MCF 10A (cell line): ENCODE measurements at regions not wholly inside any gene's neighbourhood (a gene's known extent, or its start where the extent isn't known, plus 50 kb on each side); places are given as distances from the start of the nearest gene placed in this dataset.

ENCODE experiments used
- BruUV-seq: library from RNA; stranded (reverse); fragments of 400-500 nt; replicated peaks from 2 replicates; lab custom pipeline; 2021; lab: Mats Ljungman, UMichigan
- CTCF ChIA-PET: fragments of 300-600 bp; sonication (Branson Sonifier 250); formaldehyde crosslinking; extraction: SDS; loops from one replicate; lab custom pipeline; 2021; ENCODE audit warnings: antibody characterized with exemption, inconsistent platforms; lab: Yijun Ruan, JAX
- POLR2A ChIA-PET: fragments of 300-600, 350-650 bp; sonication (Branson Sonifier 250); formaldehyde crosslinking; extraction: SDS; loops from one replicate; lab custom pipeline; 2020; ENCODE audit warnings: antibody characterized with exemption, inconsistent platforms; lab: Yijun Ruan, JAX
- DNase-seq: peaks from one replicate; pipeline ENCODE4 v3.0.0-alpha.2; 2018; ENCODE audit not compliant: unreplicated experiment
- H3K27ac Mint-ChIP-seq: one replicate; pipeline ENCODE4 v1.8.0; 2022; ENCODE audit warnings: mild to moderate bottlenecking, low read depth, mixed read lengths; ENCODE audit not compliant: unreplicated experiment
- H3K27me3 Mint-ChIP-seq: one replicate; pipeline ENCODE4 v1.8.0; 2022; ENCODE audit warnings: mixed read lengths; ENCODE audit not compliant: insufficient read depth, unreplicated experiment
- H3K36me3 Mint-ChIP-seq: one replicate; pipeline ENCODE4 v1.8.0; 2022; ENCODE audit warnings: mild to moderate bottlenecking, moderate library complexity, mixed read lengths; ENCODE audit not compliant: insufficient read depth, unreplicated experiment
- H3K4me1 Mint-ChIP-seq: one replicate; pipeline ENCODE4 v1.8.0; 2022; ENCODE audit warnings: mixed read lengths; ENCODE audit not compliant: insufficient read depth, unreplicated experiment
- H3K4me3 Mint-ChIP-seq: one replicate; pipeline ENCODE4 v1.8.0; 2022; ENCODE audit warnings: mild to moderate bottlenecking, moderate library complexity, mixed read lengths; ENCODE audit not compliant: unreplicated experiment
- H3K9me3 Mint-ChIP-seq: one replicate; pipeline ENCODE4 v1.8.0; 2022; ENCODE audit warnings: mixed read lengths; ENCODE audit not compliant: unreplicated experiment
- intact Hi-C: fragments of 100-400 bp; cut with micrococcal nuclease; formaldehyde crosslinking; loops from 2 replicates; pipeline ENCODE4 v1.14.1; 2022
- TF ChIP-seq, protein P1 (sequence below): fragments of 200-600 bp; IDR thresholded peaks from one replicate; pipeline ENCODE4 v1.8.0; 2022; ENCODE audit warnings: antibody characterized with exemption, mild to moderate bottlenecking; ENCODE audit not compliant: unreplicated experiment

DNA sequence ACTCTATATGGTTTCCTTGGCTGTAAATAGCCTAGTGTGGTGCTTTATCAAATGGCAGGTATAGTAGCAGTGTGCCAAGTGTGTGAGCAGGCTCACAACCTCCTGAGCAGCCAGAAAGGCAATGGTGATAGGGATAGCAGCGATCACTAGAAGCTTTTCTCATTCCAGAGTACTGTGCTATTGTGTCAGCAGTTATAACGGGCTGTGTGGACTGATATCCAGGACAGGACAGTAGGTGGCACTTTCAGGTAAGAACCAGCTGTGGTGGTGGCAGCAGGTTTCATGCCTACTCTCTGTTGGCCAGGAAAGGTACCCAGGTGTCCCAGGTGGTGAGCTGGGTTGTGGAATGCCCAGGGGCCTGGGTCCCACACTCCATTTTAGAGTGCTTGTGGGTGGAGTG is 448.8 kb upstream of the BTBD3 start:
- peaks cover 6% of the 10 kb centered on the region for H3K4me1 Mint-ChIP-seq
- BruUV-seq = no TSS peak
- intact Hi-C loops = no loop called here
- H3K36me3 Mint-ChIP-seq = no peaks in the 10 kb centered on the region
- no peak for DNase-seq
- no peak overlapping the region for H3K4me3 Mint-ChIP-seq
- no peaks in the 10 kb centered on the region for H3K9me3 Mint-ChIP-seq
- no peak overlapping the region for H3K27ac Mint-ChIP-seq
- CTCF ChIA-PET = interaction anchor here (0.6 to 0.7 kb wide), 2 partner anchors 9 to 35 kb away, joined by 3 read pairs; no protein-coding TSS in a partner anchor
- POLR2A ChIA-PET = interaction anchor here (1.6 kb wide), 1 partner anchor 14 kb away, joined by 3 read pairs; no protein-coding TSS in a partner anchor
- H3K27me3 Mint-ChIP-seq = no peaks in the 10 kb centered on the region
- TF ChIP-seq, protein P1, sequence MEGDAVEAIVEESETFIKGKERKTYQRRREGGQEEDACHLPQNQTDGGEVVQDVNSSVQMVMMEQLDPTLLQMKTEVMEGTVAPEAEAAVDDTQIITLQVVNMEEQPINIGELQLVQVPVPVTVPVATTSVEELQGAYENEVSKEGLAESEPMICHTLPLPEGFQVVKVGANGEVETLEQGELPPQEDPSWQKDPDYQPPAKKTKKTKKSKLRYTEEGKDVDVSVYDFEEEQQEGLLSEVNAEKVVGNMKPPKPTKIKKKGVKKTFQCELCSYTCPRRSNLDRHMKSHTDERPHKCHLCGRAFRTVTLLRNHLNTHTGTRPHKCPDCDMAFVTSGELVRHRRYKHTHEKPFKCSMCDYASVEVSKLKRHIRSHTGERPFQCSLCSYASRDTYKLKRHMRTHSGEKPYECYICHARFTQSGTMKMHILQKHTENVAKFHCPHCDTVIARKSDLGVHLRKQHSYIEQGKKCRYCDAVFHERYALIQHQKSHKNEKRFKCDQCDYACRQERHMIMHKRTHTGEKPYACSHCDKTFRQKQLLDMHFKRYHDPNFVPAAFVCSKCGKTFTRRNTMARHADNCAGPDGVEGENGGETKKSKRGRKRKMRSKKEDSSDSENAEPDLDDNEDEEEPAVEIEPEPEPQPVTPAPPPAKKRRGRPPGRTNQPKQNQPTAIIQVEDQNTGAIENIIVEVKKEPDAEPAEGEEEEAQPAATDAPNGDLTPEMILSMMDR = no peak

DNA sequence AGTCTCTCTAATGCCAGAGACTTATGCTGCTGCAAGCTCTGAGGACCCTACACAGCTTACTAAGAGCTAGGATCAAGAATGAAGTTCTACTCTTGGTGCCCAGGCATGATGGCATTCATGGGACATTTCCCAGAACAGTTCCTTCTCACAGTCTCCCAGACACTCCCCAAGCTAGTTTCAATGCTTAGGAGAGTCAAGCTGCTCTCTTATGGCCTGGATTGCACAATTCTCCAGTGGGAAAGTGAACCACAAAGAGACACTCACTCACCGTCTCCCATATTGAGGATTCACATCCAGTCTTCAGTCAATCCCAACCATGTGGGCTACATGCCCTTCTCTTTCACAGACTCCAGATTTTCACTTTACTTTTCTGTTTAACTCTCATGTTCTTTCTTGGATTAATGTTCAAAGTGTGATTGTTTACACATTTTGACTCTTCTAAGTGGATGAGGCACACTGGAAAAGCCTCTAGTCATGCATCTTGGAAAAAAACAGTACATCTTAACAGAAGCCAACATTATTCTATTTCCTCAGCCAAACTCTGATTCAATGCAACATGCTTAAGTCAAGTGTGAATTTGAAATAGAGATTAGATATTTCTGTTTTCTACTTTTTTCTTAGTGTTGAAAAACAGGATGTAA is 447.8 kb upstream of the BTBD3 start:
- Mint-ChIP-seq H3K4me3 (no peak overlapping the region), H3K27ac (no peak overlapping the region), H3K9me3 (no peaks in the 10 kb centered on the region), H3K27me3 (no peaks in the 10 kb centered on the region), H3K4me1 (peaks cover 6% of the 10 kb centered on the region), H3K36me3 (no peaks in the 10 kb centered on the region)
- intact Hi-C loops = no loop called here
- no peak for DNase-seq
- TF ChIP-seq, protein P1 = no peak
- ChIA-PET CTCF (interaction anchor here (0.5 to 0.9 kb wide), 2 partner anchors 10 to 967 kb away, joined by 3 to 5 read pairs; no protein-coding TSS in a partner anchor), POLR2A (interaction anchor here (1.6 kb wide), 1 partner anchor 15 kb away, joined by 3 read pairs; no protein-coding TSS in a partner anchor)
- BruUV-seq = no TSS peak

DNA sequence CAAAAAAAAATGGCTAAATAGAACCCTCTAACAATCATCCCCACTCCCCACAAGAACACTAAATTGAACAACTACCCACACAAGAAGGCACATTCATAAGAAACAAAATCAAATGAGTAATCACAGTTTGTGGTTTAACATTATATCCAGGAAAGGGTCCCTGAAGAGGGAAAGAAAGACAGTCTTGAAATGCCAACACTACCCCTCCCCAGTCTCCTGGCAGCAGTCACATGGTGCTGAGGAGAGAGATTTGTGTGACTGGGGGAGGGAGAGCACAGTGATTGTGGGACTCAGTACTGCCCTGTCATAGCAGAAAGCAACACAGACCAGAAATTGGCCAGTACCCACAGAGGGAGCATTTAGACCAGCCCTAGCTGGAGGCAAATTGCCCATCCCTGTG is 443.7 kb upstream of the BTBD3 start:
- intact Hi-C loops = no loop called here
- BruUV-seq = no TSS peak
- H3K36me3 Mint-ChIP-seq = no peaks in the 10 kb centered on the region
- DNase-seq = no peak
- H3K27ac Mint-ChIP-seq = no peak overlapping the region
- H3K4me1 Mint-ChIP-seq = no peaks in the 10 kb centered on the region
- no peaks in the 10 kb centered on the region for H3K27me3 Mint-ChIP-seq
- TF ChIP-seq, protein P1 = no peak
- POLR2A ChIA-PET = no interaction called here
- H3K4me3 Mint-ChIP-seq = no peak overlapping the region
- CTCF ChIA-PET = interaction anchor here (0.7 kb wide), 1 partner anchor 193 kb away, joined by 3 read pairs; no protein-coding TSS in a partner anchor
- H3K9me3 Mint-ChIP-seq = peaks cover 31% of the 10 kb centered on the region

DNA sequence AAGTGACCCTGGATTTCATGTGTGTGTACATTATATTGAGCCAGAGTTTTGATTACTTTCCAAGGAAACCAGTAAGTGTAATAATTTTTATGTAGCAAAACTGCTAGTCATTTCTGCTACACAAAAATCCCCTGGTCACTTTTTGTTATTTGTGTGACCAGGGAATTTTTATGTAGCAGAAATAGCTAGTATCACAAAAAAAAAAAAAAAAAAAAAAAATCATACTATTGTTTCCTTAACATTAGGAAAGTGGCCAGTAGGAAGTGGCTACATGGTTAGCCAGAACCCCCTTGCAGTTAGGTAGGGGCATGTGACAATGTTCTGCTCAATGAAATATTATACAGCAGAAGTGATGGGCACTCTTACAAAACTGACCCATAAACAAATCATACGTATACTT is 434.0 kb upstream of the BTBD3 start:
- peaks cover 5% of the 10 kb centered on the region for H3K9me3 Mint-ChIP-seq
- TF ChIP-seq, protein P1 = no peak
- H3K27ac Mint-ChIP-seq = no peak overlapping the region
- no peak for DNase-seq
- intact Hi-C loops = no loop called here
- CTCF ChIA-PET = interaction anchor here (0.7 kb wide), 1 partner anchor 1792 kb away, joined by 6 read pairs; no protein-coding TSS in a partner anchor
- no peaks in the 10 kb centered on the region for H3K4me1 Mint-ChIP-seq
- no peak overlapping the region for H3K4me3 Mint-ChIP-seq
- no peaks in the 10 kb centered on the region for H3K27me3 Mint-ChIP-seq
- no TSS peak for BruUV-seq
- no peaks in the 10 kb centered on the region for H3K36me3 Mint-ChIP-seq
- POLR2A ChIA-PET = interaction anchor here (0.7 to 1.0 kb wide), 2 partner anchors 9 to 900 kb away, joined by 3 read pairs; no protein-coding TSS in a partner anchor
